Astrocyte (in vitro differentiated cells and primary cell): ENCODE measurements at regions not wholly inside any gene's neighbourhood (a gene's known extent, or its start where the extent isn't known, plus 50 kb on each side); places are given as distances from the start of the nearest gene placed in this dataset.

ENCODE experiments used
- DNase-seq: peaks from one replicate; pipeline ENCODE4 v3.0.0-alpha.2; 2010; ENCODE audit warnings: low read depth
- FAIRE-seq: peaks from 2 replicates; lab custom pipeline; 2011; peaks lifted over from hg19 to GRCh38; lab: Jason Lieb, UNC
- H2AFZ ChIP-seq: 2 replicates; pipeline ENCODE4 v1.6.0; 2012; ENCODE audit warnings: low read depth, low read length, inconsistent platforms
- H3K27ac ChIP-seq: 2 replicates; pipeline ENCODE4 v1.5.1; 2011; ENCODE audit warnings: low read depth, low read length, inconsistent platforms
- H3K27me3 ChIP-seq: 2 replicates; pipeline ENCODE4 v1.6.0; 2011; ENCODE audit warnings: low read length, inconsistent platforms; ENCODE audit not compliant: insufficient read depth
- H3K36me3 ChIP-seq: 2 replicates; pipeline ENCODE4 v1.5.1; 2011; ENCODE audit warnings: low read length, inconsistent platforms; ENCODE audit not compliant: insufficient read depth
- H3K4me1 ChIP-seq: 2 replicates; pipeline ENCODE4 v1.5.1; 2011; ENCODE audit warnings: low read length, inconsistent platforms; ENCODE audit not compliant: insufficient read depth
- H3K4me2 ChIP-seq: 2 replicates; pipeline ENCODE4 v1.6.0; 2012; ENCODE audit warnings: low read length, inconsistent platforms
- H3K4me3 ChIP-seq: 2 replicates; pipeline ENCODE4 v1.5.1; 2011; ENCODE audit warnings: low read depth, mild to moderate bottlenecking, low read length, inconsistent platforms; ENCODE audit not compliant: insufficient read depth
- H3K79me2 ChIP-seq: 2 replicates; pipeline ENCODE4 v1.6.0; 2012; ENCODE audit warnings: mild to moderate bottlenecking, low read length, inconsistent platforms; ENCODE audit not compliant: insufficient read depth
- H3K9ac ChIP-seq: 2 replicates; pipeline ENCODE4 v1.6.0; 2012; ENCODE audit warnings: mild to moderate bottlenecking, low read length, inconsistent platforms
- H3K9me3 ChIP-seq: 2 replicates; pipeline ENCODE4 v1.5.1; 2012; ENCODE audit warnings: low read depth, mild to moderate bottlenecking, low read length, inconsistent platforms; ENCODE audit not compliant: insufficient read depth
- H4K20me1 ChIP-seq: 2 replicates; pipeline ENCODE4 v1.6.0; 2012; ENCODE audit warnings: low read length, inconsistent platforms; ENCODE audit not compliant: insufficient read depth
- H3K27ac Mint-ChIP-seq: one replicate; pipeline ENCODE4 v1.8.0; 2021; ENCODE audit warnings: mild to moderate bottlenecking, mixed read lengths; ENCODE audit not compliant: unreplicated experiment
- H3K27me3 Mint-ChIP-seq: one replicate; pipeline ENCODE4 v1.8.0; 2021; ENCODE audit warnings: low read depth, mixed read lengths; ENCODE audit not compliant: unreplicated experiment
- H3K36me3 Mint-ChIP-seq: one replicate; pipeline ENCODE4 v1.8.0; 2021; ENCODE audit warnings: low read depth, mixed read lengths; ENCODE audit not compliant: unreplicated experiment
- H3K4me1 Mint-ChIP-seq: one replicate; pipeline ENCODE4 v1.8.0; 2021; ENCODE audit warnings: low read depth, mixed read lengths; ENCODE audit not compliant: unreplicated experiment
- H3K4me3 Mint-ChIP-seq: one replicate; pipeline ENCODE4 v1.8.0; 2021; ENCODE audit warnings: mild to moderate bottlenecking, moderate library complexity, mixed read lengths; ENCODE audit not compliant: unreplicated experiment
- H3K9me3 Mint-ChIP-seq: one replicate; pipeline ENCODE4 v1.8.0; 2021; ENCODE audit warnings: mild to moderate bottlenecking, mixed read lengths; ENCODE audit not compliant: unreplicated experiment
- EZH2 ChIP-seq: IDR thresholded peaks from 2 replicates; pipeline ENCODE4 v1.6.1; 2012; ENCODE audit warnings: mild to moderate bottlenecking, low read length, inconsistent platforms; ENCODE audit not compliant: insufficient read depth
- TF ChIP-seq, protein P1 (sequence below): IDR thresholded peaks from 2 replicates; pipeline ENCODE4 v1.5.1; 2011; ENCODE audit warnings: low read depth, mild to moderate bottlenecking, inconsistent platforms, low read length, moderate library complexity; ENCODE audit not compliant: insufficient read depth

DNA sequence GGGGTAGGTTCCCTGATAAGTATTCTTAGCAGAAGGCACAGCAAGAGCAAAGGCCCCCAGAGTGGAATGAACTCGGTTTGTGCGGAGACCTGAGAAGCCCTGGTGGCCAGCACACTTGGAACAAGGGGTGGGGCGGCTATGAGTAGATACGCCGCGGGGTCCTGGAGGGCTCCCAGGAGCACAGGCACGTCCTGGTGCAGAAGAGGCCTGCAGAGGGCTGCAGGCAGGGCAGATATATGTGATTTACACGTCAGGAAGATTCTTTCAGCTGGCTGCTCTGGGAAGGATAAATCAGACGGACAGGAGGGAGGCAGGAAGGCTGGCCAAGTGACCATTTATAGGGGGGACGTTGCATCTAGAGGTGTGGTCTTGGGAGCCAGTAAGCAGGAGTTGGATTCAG lies 70.2 kb upstream of the ATG10 start:
- H3K4me2 ChIP-seq = no peak overlapping the region
- no peaks in the 10 kb centered on the region for H3K9me3 ChIP-seq
- no peak overlapping the region for H2AFZ ChIP-seq
- no peaks in the 10 kb centered on the region for H3K27me3 ChIP-seq
- Mint-ChIP-seq H3K36me3 (no peaks in the 10 kb centered on the region), H3K27ac (no peak overlapping the region), H3K4me1 (peaks cover 4% of the 10 kb centered on the region), H3K4me3 (no peak overlapping the region), H3K9me3 (peaks cover 7% of the 10 kb centered on the region), H3K27me3 (no peaks in the 10 kb centered on the region)
- H3K4me3 ChIP-seq = no peak overlapping the region
- DNase-seq = no peak
- no peaks in the 10 kb centered on the region for H4K20me1 ChIP-seq
- H3K79me2 ChIP-seq = no peaks in the 10 kb centered on the region
- no peaks in the 10 kb centered on the region for H3K36me3 ChIP-seq
- no peaks in the 10 kb centered on the region for H3K4me1 ChIP-seq
- TF ChIP-seq, protein P1, sequence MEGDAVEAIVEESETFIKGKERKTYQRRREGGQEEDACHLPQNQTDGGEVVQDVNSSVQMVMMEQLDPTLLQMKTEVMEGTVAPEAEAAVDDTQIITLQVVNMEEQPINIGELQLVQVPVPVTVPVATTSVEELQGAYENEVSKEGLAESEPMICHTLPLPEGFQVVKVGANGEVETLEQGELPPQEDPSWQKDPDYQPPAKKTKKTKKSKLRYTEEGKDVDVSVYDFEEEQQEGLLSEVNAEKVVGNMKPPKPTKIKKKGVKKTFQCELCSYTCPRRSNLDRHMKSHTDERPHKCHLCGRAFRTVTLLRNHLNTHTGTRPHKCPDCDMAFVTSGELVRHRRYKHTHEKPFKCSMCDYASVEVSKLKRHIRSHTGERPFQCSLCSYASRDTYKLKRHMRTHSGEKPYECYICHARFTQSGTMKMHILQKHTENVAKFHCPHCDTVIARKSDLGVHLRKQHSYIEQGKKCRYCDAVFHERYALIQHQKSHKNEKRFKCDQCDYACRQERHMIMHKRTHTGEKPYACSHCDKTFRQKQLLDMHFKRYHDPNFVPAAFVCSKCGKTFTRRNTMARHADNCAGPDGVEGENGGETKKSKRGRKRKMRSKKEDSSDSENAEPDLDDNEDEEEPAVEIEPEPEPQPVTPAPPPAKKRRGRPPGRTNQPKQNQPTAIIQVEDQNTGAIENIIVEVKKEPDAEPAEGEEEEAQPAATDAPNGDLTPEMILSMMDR = no peak
- no peak for TF ChIP-seq EZH2
- H3K27ac ChIP-seq = no peak overlapping the region
- FAIRE-seq = no peak
- H3K9ac ChIP-seq = no peak overlapping the region

DNA sequence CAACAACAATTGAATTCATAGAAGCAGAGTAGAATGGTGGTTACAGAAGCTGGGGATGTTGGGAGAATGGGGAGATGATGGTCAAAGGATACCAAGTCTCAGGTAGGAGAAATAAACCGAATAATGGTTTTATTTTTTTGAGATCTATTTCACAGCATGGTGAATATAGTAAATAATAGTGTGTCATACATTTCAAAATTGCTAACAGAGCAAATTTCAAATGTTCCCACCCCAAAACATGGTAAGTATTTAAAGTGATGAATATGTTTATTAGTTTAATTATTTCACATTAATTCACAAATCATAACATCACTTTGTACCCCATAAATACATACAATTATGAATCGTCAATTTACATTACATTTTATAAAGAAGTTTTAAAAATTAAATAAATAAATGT lies 72.7 kb upstream of the ATG10 start:
- Histone ChIP-seq H3K79me2 (no peaks in the 10 kb centered on the region), H3K9ac (no peak overlapping the region), H3K27ac (no peak overlapping the region), H3K4me1 (no peaks in the 10 kb centered on the region), H3K4me3 (no peak overlapping the region), H4K20me1 (no peaks in the 10 kb centered on the region), H3K9me3 (no peaks in the 10 kb centered on the region), H3K36me3 (no peaks in the 10 kb centered on the region), H2AFZ (no peak overlapping the region), H3K4me2 (no peak overlapping the region), H3K27me3 (no peaks in the 10 kb centered on the region)
- TF ChIP-seq, protein P1 = no peak
- no peak for TF ChIP-seq EZH2
- Mint-ChIP-seq H3K27me3 (no peaks in the 10 kb centered on the region), H3K4me3 (no peak overlapping the region), H3K4me1 (peaks cover 2% of the 10 kb centered on the region), H3K9me3 (peaks cover 9% of the 10 kb centered on the region), H3K36me3 (no peaks in the 10 kb centered on the region), H3K27ac (no peak overlapping the region)
- FAIRE-seq (no peak), DNase-seq (no peak)

DNA sequence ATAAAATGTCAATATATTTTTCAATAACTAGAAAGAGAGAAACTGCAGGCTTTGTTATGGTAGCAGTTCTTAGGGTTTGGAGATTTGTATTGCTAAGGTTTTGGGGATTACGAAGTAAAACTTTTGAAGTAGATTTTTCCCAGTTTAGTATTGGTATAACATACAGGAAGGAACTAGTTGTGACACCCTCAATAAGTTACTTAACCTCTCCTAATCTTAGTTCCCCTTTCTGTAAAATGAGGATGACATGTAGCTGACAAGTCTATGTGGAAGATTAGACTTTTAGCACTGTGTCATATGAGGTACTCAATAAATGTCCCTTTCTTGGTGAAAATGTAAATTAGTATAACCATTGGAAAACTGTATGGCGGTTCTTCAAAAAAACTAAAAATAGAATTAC lies 73.4 kb upstream of the ATG10 start:
- Histone ChIP-seq H3K4me2 (no peak overlapping the region), H2AFZ (no peak overlapping the region), H3K9ac (no peak overlapping the region), H4K20me1 (no peaks in the 10 kb centered on the region), H3K9me3 (no peaks in the 10 kb centered on the region), H3K4me3 (no peak overlapping the region), H3K4me1 (no peaks in the 10 kb centered on the region), H3K36me3 (no peaks in the 10 kb centered on the region), H3K27ac (no peak overlapping the region), H3K79me2 (no peaks in the 10 kb centered on the region), H3K27me3 (no peaks in the 10 kb centered on the region)
- no peaks in the 10 kb centered on the region for H3K27me3 Mint-ChIP-seq
- peaks cover 10% of the 10 kb centered on the region for H3K9me3 Mint-ChIP-seq
- no peak overlapping the region for H3K4me3 Mint-ChIP-seq
- FAIRE-seq = no peak
- peaks cover 2% of the 10 kb centered on the region for H3K4me1 Mint-ChIP-seq
- DNase-seq = no peak
- TF ChIP-seq EZH2 = no peak
- TF ChIP-seq, protein P1 = no peak
- no peak overlapping the region for H3K27ac Mint-ChIP-seq
- no peaks in the 10 kb centered on the region for H3K36me3 Mint-ChIP-seq
